C4-2B (cell line): ENCODE measurements at regions not wholly inside any gene's neighbourhood (a gene's known extent, or its start where the extent isn't known, plus 50 kb on each side); places are given as distances from the start of the nearest gene placed in this dataset.

Experiments
- H3K27ac ChIP-seq: fragments of 450-650 bp; 2 replicates; pipeline ENCODE4 v1.5.1; 2017
- CTCF ChIP-seq: fragments of 450-650 bp; conservative IDR thresholded peaks from 2 replicates; pipeline ENCODE4 v1.5.1; 2017; ENCODE audit warnings: mild to moderate bottlenecking
- ZFX ChIP-seq: fragments of 450-650 bp; IDR thresholded peaks from 2 replicates; pipeline ENCODE4 v1.6.1; 2017

GRCh38 chr14:83780321-83780720, 1749.6 kb upstream of the FLRT2 start:
- no peak overlapping the region for H3K27ac ChIP-seq
- no peak for TF ChIP-seq ZFX
- TF ChIP-seq CTCF: no peak

DNA sequence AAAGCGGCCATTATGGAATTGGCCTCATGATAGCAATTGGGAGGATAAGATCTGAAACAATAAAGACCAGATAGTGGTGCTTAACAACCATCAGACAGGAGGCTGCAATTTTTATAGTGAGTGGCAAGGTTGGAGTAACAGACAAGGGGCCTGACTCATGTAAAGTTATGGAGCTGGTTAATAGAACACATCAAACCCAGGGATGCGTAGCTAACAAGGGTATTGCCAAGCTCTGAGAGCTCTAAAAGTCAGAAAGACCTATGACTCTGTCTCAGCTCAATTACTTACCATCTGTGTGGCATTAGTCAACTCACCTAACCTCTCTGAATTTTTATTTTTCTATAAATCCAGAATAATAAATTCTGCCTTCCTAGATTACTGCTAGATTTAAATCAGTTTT, 1731.5 kb upstream of the FLRT2 start:
- no peak overlapping the region for H3K27ac ChIP-seq

GRCh38 chr14:83799233-83799632, 1730.7 kb upstream of the FLRT2 start:
- TF ChIP-seq CTCF (no peak), ZFX (no peak)
- H3K27ac ChIP-seq: no peak overlapping the region

More for the DNA sequence above, 1731.5 kb upstream of the FLRT2 start:
- no peak for TF ChIP-seq CTCF
- no peak for TF ChIP-seq ZFX

GRCh38 chr14:83814896-83815295, 1715.0 kb upstream of the FLRT2 start:
- no peak overlapping the region for H3K27ac ChIP-seq
- TF ChIP-seq ZFX (no peak), CTCF (no peak)

GRCh38 chr14:83816761-83817160, 1713.2 kb upstream of the FLRT2 start:
- no peak for TF ChIP-seq CTCF
- no peak overlapping the region for H3K27ac ChIP-seq

- no peak overlapping the region for H3K27ac ChIP-seq
- no peak for TF ChIP-seq ZFX
- no peak for TF ChIP-seq CTCF
Observed at GRCh38 chr14:83825843-83826242, 1704.1 kb upstream of the FLRT2 start.

DNA sequence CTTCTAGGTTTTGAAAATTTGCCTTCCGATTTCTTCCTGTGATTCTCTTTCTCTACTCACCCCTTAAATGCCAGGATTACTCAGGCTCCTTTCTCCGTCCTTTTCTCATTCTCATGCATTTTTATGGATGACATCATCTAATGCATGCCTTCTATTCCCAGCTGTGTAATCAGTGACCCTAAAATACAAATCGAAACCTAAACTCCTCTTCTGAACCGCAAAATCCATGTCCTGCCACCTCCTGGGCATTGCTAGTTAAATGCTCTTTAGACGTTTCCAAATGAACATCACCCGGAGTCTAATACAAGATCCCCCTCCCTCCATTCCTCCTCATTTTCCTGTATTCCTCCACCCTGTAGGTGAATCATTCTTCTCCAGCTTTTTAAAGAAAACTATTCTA, 1703.1 kb upstream of the FLRT2 start:
- H3K27ac ChIP-seq: no peak overlapping the region
- no peak for TF ChIP-seq CTCF
- no peak for TF ChIP-seq ZFX
